HG02884 (cell line): ENCODE measurements at regions not wholly inside any gene's neighbourhood (a gene's known extent, or its start where the extent isn't known, plus 50 kb on each side); places are given as distances from the start of the nearest gene placed in this dataset.

ENCODE experiments used
- ATAC-seq: cut with Tn5 transposase; IDR thresholded peaks from one replicate; pipeline ENCODE4 v1.9.1; 2021; ENCODE audit warnings: mild to moderate bottlenecking, moderate library complexity; ENCODE audit not compliant: unreplicated experiment

DNA sequence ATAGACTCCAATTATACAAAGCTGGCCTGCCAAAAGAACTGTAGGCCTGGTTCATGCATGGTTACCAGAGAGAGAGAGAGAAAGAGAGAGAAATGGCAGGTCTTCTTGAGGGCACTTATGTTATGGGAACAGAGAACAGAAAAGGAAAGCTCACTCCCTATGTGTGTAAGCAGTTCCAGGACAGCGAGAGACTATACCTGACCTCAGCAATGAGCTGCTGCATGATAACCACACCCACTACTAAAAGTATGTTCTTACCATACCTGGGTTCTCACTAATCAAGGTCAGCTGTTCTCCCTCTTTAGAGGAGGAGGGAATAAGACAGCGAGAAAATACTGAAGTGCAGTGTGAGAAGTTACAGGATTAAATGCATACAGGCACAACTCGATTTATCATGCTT, 583.3 kb downstream of the GBA3 start:
- ATAC-seq = no peak

DNA sequence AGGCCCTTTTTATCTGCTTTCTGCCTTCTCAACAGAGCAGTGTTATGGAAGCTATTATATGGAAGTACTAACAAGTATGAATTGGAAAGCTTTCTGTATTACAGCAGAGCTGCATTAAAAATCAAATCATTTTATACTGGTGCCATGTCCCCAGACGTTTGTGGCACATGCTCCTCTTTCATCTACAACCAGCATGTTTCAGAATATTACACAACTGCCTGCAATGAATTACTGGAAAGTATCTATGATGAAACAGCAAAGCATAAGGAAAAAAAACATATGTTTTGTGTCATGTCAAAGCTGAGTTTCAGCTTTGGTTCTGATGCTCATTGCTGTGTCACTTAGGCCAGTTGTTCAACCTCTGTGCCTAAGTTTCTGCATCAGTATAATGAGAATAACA, 576.8 kb downstream of the GBA3 start:
- ATAC-seq = no peak

DNA sequence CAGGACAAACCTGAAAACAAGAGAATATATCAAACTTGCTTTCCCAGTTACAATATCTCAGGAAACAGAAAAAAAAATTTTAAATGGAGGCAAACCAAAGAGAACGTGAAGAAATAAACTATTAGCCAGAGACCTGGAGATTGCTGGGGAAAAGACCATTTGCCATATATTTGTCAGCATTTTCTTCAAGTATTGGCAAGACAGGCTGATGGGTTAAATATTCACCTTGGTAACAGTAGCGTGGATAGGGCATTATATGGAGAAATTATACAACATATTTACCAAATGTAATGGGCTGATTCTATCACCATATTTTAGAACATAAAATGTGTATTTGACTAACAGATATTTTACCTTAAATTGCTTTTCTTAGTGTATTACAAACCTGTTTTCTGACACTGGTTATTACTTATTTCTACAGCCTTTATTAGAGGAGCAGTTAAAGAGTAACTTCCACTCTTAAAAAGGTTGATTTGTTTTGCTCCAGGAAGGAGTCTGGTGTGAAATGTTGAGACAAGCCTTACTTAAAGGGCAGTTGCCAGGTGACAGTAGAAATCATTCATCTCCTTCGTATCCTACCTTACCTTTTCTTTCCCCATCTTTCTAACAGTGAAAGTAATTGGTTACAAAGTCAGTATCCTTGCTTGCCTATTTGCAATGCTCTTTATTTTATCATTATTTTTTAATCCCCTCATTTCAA, 575.5 kb downstream of the GBA3 start:
- no peak for ATAC-seq

GRCh38 chr4:23266401-23266800, 573.7 kb downstream of the GBA3 start:
- ATAC-seq = no peak

GRCh38 chr4:23260511-23260910, 567.8 kb downstream of the GBA3 start:
- ATAC-seq = no peak

- ATAC-seq = no peak
Observed at GRCh38 chr4:23245203-23245832, 552.6 kb downstream of the GBA3 start.

GRCh38 chr4:23242962-23243361, 550.2 kb downstream of the GBA3 start:
- no peak for ATAC-seq

GRCh38 chr4:23241408-23241807, 548.7 kb downstream of the GBA3 start:
- no peak for ATAC-seq

DNA sequence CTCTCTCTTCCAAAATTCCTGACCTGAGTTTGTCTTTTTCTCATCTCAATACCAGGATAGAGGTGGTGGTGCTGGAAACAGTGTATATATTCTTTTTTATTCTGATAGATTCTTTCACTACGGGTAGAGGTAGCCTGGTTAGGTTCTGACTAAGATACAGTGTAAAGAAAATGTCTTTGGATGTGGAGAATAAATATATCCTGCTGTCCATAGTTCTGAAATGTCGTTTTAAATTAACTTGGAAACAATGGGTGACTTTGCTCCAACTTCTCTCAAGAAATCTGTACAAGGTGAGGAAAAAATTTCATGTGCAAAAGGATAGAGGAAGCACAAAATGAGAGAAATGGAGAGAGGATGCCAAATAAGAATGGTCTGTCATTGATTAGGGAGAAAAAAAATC, 546.1 kb downstream of the GBA3 start:
- no peak for ATAC-seq

- no peak for ATAC-seq
Observed at GRCh38 chr4:23237771-23238170, 545.0 kb downstream of the GBA3 start.

DNA sequence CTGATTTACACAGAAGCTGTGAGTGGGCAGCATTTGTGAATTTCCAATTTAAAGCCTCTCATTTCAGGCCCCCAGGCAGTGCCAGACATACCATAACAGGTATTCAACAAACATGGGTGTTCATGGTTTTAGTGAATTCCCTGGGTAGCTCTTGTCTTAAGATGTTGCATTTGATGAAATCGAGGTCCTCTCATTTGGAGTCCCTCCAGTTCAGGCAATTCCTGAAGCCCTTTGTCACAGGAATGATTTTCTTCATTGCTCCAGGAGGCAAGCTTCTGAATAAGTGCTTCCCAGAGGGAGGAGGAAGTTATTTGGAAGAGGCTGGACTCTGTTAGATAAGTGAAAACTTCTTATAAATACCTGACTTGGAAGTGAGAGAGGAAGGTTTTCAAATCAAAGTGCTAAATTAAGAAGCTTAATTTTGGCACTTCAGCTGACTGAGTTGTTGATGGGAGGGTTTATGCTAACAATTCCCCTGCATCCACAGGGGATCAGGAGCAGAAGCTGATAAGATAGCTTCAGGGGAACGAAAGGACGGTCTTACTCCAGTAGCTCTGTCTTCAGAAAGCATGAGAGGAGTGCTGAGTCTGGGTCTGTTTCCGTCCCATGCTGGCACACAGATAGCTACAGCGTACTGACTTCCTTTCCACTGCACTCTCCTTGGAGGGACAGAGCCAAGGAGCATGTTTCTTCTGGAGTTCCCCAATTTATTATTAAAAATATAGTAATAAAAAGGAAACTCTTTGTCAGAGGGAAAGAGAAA, 543.1 kb downstream of the GBA3 start:
- no peak for ATAC-seq

- no peak for ATAC-seq
Observed at GRCh38 chr4:23234716-23235115, 542.0 kb downstream of the GBA3 start.

GRCh38 chr4:23234018-23234417, 541.3 kb downstream of the GBA3 start:
- no peak for ATAC-seq

DNA sequence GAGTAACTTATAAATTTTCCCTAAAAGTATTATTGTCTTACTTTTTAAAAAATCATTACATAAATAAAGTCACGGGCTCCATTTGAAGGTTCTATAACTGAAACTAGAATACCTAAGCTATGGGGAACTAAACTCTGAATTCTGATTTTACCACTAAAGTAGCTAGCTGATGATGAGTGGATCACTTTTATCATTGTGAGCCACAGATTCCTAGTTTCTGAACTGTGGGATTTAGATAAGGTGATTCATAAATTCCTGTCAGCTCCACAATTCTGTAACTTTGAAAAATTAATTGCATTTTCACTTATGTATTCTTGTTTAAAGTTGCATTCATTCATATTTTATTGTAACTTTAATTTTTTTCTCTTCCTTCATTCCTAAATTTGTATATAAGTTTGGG, 540.9 kb downstream of the GBA3 start:
- no peak for ATAC-seq

DNA sequence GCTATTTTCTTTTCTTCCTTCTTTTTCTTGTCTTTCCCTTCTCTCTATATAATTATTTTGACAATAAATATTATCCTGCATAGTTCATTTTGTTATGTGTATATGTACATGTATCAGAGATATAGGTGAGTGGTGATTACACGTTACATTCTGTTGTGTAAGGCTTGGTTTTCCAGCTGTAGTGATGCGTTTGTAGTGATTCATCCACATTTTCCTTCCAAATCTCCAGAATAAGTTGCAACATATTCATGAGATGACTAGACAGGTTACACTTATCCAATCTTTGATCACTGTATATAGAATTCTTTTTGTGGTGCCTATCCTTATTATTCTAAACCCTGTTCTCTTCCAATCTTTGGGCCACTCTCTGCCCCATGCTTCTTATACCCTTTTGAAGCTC, 540.2 kb downstream of the GBA3 start:
- ATAC-seq = no peak

DNA sequence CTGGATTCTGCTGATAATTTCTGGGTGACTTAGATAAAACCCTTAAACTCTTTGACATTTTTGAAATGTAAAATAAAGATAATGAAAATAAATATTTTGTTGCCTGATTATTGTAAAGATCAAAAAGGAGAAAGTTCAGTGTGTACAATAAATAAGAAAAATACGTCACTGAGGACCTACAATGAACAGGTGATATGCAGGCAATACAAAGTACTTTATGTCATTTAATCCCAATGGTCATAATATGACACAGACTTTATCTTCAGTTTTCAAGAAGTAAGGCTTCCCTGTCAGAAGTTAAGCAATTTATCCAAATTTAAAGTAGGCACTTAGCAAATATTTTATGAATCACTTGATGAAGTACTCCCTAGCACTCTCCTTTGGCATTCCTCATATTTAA, 532.8 kb downstream of the GBA3 start:
- no peak for ATAC-seq

DNA sequence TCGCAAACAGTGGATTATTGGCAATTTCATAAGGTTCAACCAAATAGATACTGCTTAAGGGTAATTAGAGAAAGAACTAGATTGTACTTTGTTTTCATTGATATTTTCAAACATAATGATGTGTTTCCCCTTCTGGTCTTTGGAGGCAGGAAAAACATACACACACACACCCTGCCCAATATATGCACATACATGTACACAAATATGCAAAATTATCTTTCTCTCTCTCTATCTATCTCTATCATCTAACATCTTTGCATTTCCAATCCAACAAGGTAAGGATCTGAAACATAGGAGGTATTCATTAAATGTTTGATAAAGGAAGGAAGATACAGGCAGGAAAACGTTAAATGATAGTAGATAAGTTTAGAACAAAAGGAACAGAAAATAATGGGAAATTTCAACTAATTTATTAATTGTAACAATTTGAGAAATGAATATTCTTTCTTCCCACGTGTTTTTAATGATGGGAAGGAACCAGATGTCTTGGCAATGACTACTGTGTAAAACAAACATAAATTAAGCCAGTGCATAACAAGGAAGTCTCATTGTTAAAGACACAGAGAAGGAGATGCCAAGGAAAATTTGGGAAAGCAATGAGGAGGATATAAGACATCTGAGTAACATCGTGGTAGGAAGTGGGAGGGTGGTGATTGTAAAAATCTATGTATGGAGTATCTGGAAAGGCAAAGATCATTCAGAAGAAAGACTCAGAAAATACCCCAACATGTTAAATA, 532.1 kb downstream of the GBA3 start:
- ATAC-seq = no peak

DNA sequence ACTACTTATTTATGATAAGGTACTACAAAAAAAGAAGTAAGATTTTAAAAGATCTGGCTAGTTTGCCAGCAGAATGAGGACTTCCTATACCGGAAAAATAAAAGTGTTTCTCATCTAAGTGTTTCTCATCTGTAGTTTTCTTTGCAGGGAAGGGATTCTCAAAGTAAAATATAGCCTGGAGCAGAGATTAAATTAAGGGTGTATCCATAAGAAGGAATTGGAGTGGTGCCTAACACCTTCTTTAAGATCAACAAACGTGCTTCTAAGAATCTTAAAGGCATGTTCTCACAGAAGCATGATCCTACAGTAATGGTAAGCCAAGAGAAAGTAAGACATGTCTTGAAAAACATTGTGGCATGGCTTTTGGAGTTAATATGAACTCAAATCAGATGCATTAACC, 528.2 kb downstream of the GBA3 start:
- ATAC-seq = no peak

- no peak for ATAC-seq
Observed at GRCh38 chr4:23219779-23220408, 527.2 kb downstream of the GBA3 start.

DNA sequence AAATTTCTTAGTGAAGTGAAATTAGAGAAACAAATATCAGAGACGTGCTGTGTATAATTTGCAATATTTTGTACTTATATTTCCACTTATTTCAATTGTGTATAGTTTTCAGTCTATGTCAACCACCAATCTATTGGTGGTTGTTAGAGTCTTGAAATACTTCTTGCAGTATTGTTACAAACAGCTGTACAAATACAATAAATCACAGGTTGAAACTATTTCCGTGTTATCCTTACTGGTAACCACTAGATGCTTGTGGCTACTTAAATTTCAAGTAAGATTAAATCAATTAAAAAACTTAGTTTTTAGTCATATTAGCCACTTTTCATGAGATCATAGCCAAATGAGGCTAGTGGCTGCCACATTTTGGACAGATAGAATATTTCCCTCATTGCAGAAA, 520.5 kb downstream of the GBA3 start:
- ATAC-seq = no peak

DNA sequence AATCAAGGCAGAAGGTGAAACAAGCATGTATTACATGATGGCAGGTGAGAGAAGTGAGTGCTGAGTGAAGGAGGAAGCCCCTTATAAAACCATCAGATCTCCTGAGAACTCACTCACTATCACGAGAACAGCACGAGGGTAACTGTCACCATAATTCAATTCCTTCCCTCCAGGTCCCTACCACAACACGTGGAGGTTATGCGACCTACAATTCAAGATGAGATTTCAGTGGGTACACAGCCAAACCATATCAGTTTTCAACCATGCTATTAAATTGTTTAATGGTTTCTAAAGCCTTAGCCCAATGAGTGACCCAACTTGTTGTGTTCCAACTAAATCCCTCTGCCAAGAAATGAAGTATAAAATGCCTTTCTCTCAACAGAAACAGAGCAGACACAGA, 519.8 kb downstream of the GBA3 start:
- ATAC-seq = no peak
